ENCODE measurements at regions not wholly inside any gene's neighbourhood (a gene's known extent, or its start where the extent isn't known, plus 50 kb on each side); places are given as distances from the start of the nearest gene placed in this dataset.
"Not testable (repeated sequence)": the region's sequence is repeated elsewhere in the genome, so short reads cannot be mapped to it uniquely, and the experiment has no call there.

DNA sequence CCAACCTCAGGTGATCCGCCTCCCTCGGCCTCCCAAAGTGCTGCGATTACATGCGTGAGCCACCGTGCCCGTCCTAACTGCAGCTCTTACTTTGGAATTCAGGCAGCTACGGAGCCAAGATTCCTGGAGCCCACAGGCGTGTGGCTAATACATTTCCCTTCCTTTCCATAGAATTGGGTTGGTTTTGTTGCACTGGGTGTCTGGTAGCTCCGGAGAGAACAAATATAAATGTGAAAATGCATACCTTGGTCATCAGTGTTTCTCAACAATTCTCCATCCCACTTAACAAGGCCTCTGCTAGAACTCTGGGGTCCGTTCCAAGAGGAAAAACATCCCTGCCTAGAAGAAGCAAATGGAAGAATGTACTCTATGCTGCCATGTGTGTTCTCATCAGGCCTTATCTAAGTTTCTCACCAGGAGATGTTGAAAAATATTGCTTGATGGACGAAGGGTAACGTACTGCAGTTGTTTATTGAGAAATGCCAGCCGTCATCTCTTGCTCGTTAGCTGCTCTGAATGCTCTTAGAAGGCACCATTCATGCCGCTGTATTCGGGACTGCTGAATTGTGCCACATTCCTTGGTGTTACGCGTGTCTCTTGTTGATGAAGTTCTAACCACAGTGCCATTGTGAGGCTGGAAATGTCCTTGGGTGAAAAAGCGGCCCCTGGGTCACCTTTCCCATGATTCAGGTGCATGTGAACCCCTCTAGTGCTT, 50.5 kb upstream of the CD99 start:
- no peak for TF ChIP-seq POLR2A (IDR thresholded peaks at IDR 0.05; ENCODE audit: low read depth, low read length)
- DNase-seq (ENCODE audit: insufficient read length, low spot score) (no peak), FAIRE-seq (no peak)

DNA sequence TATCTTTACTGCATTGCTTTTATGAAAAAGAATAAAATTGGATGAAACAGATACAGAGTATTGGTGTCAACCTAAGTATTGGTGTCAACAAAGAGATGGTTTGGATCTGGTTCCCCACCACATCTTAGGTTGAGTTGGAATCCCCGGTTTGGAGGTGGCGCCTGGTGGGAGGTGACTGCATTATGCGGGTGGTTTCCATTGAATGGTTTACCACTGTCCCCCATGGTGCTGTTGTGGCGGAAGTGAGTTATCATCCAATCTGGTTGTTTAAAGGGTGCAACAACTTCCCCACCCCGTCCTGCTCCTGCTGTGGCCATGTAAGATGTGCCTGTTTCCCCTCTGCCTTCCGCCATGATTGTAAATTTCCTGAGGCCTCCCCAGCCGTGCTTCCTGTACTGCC, 52.8 kb upstream of the CD99 start:
- DNase-seq (ENCODE audit: insufficient read length, low spot score) (no peak), FAIRE-seq (no peak)
- TF ChIP-seq POLR2A (IDR thresholded peaks at IDR 0.05; ENCODE audit: low read depth, low read length): no peak

DNA sequence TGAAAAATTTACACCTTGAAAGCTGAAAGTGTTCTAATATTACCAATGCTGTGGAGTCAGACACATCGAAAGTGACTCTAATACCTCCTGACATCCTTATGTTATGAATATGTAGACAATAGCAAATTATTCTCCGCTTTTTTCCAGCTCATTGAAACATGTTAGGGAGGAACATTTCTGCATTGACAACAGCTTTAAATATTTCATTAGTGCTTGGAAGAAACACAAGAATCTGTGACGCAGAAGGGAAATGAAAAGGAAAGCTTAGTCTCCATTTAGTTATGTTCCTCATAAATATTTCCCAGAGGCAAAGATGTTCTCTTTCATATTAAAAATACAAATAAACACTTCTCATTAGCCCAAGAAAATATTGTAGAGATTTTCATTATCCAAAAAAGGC, 55.8 kb upstream of the CD99 start:
- no peak for FAIRE-seq
- TF ChIP-seq POLR2A (IDR thresholded peaks at IDR 0.05; ENCODE audit: low read depth, low read length): no peak
- no peak for DNase-seq (ENCODE audit: insufficient read length, low spot score)

DNA sequence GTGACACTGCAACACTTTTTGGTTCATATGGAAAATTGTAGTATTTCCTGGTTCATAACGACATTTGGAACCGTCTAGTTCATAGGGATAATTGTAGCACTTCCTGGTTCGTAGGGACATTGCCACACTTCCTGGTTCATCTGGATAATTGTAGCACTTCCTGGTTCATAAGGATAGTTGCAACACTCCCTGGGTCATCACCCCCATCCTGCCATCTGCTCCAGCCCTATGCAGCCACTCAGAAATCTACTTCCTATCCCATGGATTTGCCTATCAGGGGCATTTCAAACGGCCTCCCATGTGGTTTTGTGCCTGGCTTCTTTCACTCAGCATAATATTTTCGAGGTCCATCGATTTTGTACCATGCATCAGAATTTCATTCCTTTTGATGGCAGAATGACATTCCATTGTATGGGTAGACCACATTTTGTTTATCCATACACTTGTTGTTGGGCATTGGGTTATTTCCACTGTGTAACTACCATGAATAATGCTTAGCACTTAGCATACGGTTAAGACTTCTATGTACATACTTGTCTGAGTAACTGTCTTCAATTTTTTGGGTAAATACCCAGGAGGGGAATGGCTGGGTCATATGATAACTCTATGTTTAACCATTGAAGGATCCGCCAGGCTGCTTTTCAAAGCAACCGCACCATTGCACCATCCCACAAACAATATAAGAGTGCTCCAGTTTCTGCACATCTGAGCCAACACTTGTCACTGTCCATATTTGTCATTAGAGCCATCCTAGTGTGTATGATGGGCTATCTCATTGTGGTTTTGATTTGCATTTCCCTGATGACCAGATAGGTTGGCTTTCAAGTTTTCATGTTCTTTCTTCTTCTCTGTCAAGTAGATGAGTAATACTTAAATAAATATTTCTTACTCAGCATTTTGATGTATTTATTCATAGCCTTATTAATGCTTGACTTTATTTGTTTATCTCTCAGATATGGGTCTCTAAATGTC, 58.3 kb upstream of the CD99 start:
- FAIRE-seq: no peak
- no peak for DNase-seq (ENCODE audit: insufficient read length, low spot score)
- no peak for TF ChIP-seq POLR2A (IDR thresholded peaks at IDR 0.05; ENCODE audit: low read depth, low read length)

DNA sequence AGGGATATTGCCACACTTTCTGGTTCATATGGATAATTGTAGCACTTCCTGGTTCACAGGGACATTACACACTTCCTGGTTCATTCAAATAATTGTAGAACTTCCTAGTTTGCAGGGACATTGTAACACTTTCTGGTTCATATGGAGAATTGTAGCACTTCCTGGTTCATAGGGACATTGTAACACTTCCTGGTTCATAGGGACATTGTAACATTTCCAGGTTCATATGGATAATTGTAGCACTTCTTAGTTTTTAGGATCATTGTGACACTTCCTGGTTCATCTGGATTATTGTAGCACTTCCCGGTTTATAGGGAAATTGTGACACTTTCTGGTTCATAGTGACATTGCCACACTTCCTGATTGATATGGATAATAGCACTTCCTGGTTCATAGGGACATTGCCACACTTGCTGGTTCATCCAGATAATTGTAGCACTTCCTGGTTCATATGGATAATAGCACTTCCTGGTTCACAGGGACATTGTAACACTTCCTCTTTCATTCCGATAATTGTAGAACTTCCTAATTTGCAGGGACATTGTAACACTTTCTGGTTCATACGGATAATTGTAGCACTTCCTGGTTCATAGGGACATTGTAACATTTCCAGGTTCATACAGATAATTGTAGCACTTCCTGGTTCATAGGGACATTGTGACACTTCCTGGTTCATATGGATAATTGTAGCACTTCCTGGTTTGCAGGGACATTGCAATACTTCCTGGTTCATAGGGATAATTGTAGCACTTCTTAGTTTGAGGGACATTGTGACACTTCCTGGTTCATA, 59.2 kb upstream of the CD99 start:
- DNase-seq (ENCODE audit: insufficient read length, low spot score): no peak
- no peak for FAIRE-seq
- no peak for TF ChIP-seq POLR2A (IDR thresholded peaks at IDR 0.05; ENCODE audit: low read depth, low read length)

DNA sequence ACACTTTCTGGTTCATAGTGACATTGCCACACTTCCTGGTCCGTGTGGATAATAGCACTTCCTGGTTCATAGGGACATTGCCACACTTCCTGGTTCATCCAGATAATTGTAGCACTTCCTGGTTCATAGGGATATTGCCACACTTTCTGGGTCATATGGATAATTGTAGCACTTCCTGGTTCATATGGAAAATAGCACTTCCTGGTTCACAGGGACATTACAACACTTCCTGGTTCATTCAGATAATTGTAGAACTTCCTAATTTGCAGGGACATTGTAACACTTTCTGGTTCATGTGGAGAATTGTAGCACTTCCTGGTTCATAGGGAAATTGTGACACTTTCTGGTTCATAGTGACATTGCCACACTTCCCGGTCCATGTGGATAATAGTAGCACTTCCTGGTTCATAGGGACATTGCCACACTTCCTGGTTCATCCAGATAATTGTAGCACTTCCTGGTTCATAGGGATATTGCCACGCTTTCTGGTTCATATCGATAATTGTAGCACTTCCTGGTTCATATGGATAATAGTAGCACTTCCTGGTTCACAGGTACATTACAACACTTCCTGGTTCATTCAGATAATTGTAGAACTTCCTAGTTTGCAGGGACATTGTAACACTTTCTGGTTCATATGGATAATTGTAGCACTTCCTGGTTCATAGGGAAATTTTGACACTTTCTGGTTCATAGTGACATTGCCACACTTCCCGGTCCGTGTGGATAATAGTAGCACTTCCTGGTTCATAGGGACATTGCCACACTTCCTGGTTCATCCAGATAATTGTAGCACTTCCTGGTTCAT, 60.0 kb upstream of the CD99 start:
- not testable (repeated sequence) for FAIRE-seq; DNase-seq (ENCODE audit: insufficient read length, low spot score)

DNA sequence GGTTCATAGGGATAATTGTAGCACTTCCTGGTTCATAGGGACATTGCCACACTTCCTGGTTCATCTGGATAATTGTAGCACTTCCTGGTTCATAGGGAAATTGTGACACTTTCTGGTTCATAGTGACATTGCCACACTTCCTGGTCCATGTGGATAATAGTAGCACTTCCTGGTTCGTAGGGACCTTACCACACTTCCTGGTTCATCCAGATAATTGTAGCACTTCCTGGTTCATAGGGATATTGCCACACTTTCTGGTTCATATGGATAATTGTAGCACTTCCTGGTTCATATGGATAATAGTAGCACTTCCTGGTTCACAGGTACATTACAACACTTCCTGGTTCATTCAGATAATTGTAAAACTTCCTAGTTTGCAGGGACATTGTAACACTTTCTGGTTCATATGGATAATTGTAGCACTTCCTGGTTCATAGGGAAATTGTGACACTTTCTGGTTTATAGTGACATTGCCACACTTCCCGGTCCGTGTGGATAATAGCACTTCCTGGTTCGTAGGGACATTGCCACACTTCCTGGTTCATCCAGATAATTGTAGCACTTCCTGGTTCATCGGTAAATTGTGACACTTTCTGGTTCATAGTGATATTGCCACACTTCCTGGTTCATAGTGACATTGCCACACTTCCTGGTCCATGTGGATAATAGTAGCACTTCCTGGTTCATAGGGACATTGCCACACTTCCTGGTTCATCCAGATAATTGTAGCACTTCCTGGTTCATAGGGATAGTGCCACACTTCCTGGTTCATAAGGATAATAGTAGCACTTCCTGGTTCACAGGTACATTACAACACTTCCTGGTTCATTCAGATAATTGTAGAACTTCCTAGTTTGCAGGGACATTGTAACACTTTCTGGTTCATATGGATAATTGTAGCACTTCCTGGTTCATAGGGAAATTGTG, 60.8 kb upstream of the CD99 start:
- FAIRE-seq; DNase-seq (ENCODE audit: insufficient read length, low spot score): not testable (repeated sequence)

DNA sequence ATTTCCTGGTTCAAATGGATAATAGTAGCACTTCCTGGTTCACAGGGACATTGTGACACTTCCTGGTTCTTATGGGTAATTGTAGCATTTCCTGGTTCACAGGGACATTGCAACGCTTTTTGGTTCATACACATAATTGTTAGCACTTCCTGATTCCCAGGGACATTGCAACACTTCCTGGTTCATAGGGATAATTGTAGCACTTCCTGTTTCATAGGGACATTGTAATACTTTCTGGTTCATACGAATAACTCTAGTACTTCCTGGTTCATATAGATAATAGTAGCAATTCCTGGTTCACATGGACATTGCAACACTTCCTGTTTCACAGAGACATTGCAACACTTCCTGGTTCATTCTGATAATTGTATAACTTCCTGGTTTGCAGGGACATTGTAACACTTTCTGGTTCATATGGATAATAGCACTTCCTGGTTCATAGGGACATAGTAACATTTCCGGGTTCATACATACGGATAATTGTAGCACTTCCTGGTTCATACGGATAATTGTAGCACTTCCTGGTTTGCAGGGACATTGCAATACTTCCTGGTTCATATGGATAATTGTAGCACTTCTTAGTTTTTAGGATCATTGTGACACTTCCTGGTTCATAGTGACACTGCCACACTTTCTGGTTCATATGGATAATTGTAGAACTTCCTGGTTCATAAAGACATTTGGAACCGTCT, 61.6 kb upstream of the CD99 start:
- DNase-seq (ENCODE audit: insufficient read length, low spot score) (no peak), FAIRE-seq (no peak)
- no peak for TF ChIP-seq POLR2A (IDR thresholded peaks at IDR 0.05; ENCODE audit: low read depth, low read length)

DNA sequence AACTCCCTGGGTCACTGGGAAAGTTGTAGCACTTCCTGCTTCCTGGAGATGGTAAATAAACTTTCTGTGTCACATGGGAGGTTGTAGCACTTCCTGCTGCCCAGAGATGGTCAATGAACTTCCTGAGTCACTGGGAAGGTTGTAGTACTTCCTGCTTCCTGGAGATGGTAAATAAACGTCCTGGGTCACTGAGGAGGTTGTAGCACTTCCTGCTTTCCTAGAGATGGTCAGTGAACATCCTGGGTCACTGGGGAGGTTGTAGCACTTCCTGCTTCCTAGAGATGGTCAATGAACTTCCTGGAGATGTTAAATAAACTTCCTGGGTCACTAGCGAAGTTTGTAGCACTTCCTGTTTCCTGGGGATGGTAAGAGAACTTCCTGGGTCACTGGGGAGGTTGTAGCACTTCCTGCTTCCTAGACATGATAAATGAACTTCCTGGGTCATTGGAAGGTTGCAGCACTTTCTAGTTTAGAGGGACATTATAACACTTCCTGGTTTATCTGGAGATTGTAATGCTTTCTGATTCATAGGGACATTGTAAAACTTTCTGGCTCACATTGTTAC, 62.3 kb upstream of the CD99 start:
- TF ChIP-seq POLR2A (IDR thresholded peaks at IDR 0.05; ENCODE audit: low read depth, low read length): no peak
- FAIRE-seq: no peak
- DNase-seq (ENCODE audit: insufficient read length, low spot score): no peak

DNA sequence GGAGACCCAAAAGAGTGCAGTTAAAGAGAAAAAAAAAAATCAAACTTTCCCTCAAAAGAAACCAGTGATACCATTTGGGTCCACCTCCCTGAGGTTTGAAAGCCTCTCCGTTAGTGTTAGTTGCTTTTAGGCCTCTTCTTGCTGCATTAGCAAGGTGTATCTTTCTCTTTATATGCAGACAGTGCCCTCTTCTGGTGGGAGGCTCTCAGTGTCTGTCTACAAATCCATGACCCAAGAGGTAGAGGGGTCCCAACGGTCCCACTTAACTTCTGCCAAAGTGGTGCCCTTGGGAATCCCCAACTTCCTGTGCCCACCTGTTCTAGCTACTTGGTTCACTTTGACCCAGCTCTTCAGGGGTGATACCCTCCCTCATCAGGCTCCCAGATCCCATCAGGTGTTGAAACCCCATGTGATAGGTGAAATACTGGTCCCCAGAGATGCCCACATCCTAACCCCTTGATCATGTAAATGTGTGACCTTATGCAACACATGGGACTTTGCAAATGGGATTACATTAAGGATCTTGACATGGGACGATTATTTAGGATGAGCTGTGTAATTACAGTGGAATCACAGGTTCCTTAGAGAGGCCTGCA, 63.7 kb upstream of the CD99 start:
- no peak for DNase-seq (ENCODE audit: insufficient read length, low spot score)

DNA sequence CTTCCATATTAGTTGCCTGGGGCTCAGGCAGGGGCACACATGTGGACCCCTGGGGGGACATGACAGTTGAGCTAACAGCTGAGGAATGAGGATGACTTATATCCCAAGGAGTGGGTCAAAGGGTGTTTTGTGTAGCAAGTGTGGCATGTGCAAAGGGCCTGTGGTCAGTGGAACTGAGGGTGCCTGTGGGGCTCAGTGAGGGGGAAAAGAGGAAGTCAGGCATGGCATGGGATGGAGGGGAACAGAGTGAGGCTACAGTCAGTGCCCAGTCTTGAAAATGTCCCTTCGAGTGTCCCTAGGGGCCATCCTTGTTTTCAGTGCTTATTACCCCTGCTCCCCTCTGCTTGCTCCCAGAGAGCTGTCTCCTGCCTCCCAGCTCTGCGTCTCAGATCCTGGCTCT, 64.3 kb upstream of the CD99 start:
- DNase-seq (ENCODE audit: insufficient read length, low spot score) (no peak), FAIRE-seq (no peak)
- no peak for TF ChIP-seq POLR2A (IDR thresholded peaks at IDR 0.05; ENCODE audit: low read depth, low read length)

More for the DNA sequence above, 63.7 kb upstream of the CD99 start:
- no peak for FAIRE-seq
- TF ChIP-seq POLR2A (IDR thresholded peaks at IDR 0.05; ENCODE audit: low read depth, low read length): no peak

Data from H54 (cell line).